SK-N-MC (cell line): ENCODE measurements at regions not wholly inside any gene's neighbourhood (a gene's known extent, or its start where the extent isn't known, plus 50 kb on each side); places are given as distances from the start of the nearest gene placed in this dataset.

Source experiments
- EZH2 ChIP-seq: fragments of 200-600 bp; sonication (generic); IDR thresholded peaks from one replicate; pipeline ENCODE4 v1.6.1; 2017; ENCODE audit warnings: antibody characterized with exemption
- FOXP2 ChIP-seq: optimal IDR thresholded peaks from 2 replicates; pipeline ENCODE3; 2011; ENCODE audit warnings: mild to moderate bottlenecking, moderate library complexity; ENCODE audit not compliant: insufficient read depth; ENCODE audit errors: extremely low read length, control extremely low read depth
- POLR2AphosphoS5 ChIP-seq: IDR thresholded peaks from 2 replicates; pipeline ENCODE4 v1.6.1; 2012; ENCODE audit warnings: mild to moderate bottlenecking, low read depth, low read length, borderline replicate concordance

GRCh38 chr4:188534297-188534696, 395.1 kb downstream of the TRIML1 start:
- TF ChIP-seq POLR2AphosphoS5 (no peak), EZH2 (no peak), FOXP2 (no peak)
